Progenitor cell of endocrine pancreas (in vitro differentiated cells): ENCODE measurements at regions not wholly inside any gene's neighbourhood (a gene's known extent, or its start where the extent isn't known, plus 50 kb on each side); places are given as distances from the start of the nearest gene placed in this dataset.

Experiments used
- DNase-seq: peaks from one replicate; pipeline ENCODE4 v3.0.0; 2021; ENCODE audit warnings: low spot score; ENCODE audit not compliant: unreplicated experiment
- H3K27ac Mint-ChIP-seq: 2 replicates; pipeline ENCODE4 v1.8.0; 2021; ENCODE audit warnings: mild to moderate bottlenecking, moderate library complexity, mixed read lengths
- H3K27me3 Mint-ChIP-seq: 2 replicates; pipeline ENCODE4 v1.8.0; 2021; ENCODE audit warnings: mixed read lengths
- H3K36me3 Mint-ChIP-seq: 2 replicates; pipeline ENCODE4 v1.8.0; 2022; ENCODE audit warnings: mixed read lengths; ENCODE audit not compliant: insufficient read depth
- H3K4me1 Mint-ChIP-seq: 2 replicates; pipeline ENCODE4 v1.8.0; 2021; ENCODE audit warnings: low read depth, mixed read lengths
- H3K4me3 Mint-ChIP-seq: 2 replicates; pipeline ENCODE4 v1.8.0; 2021; ENCODE audit warnings: low read depth, mild to moderate bottlenecking, moderate library complexity, mixed read lengths
- H3K9me3 Mint-ChIP-seq: 2 replicates; pipeline ENCODE4 v1.8.0; 2021; ENCODE audit warnings: low read depth, mixed read lengths
- CTCF ChIP-seq: fragments of 200-600 bp; sonication (generic); IDR thresholded peaks from one replicate; pipeline ENCODE4 v1.5.0; 2021; ENCODE audit warnings: antibody characterized with exemption, mild to moderate bottlenecking; ENCODE audit not compliant: unreplicated experiment

- no peak for DNase-seq
- no peak overlapping the region for H3K27ac Mint-ChIP-seq
- H3K4me3 Mint-ChIP-seq: no peak overlapping the region
- no peaks in the 10 kb centered on the region for H3K9me3 Mint-ChIP-seq
- H3K27me3 Mint-ChIP-seq: peaks cover 2% of the 10 kb centered on the region
- TF ChIP-seq CTCF: peak; percentile 69
- no peaks in the 10 kb centered on the region for H3K36me3 Mint-ChIP-seq
- H3K4me1 Mint-ChIP-seq: peaks cover 5% of the 10 kb centered on the region
Measured at GRCh38 chr5:114789773-114790402, 379.8 kb downstream of the TRIM36 start.

GRCh38 chr5:114782869-114783268 is 386.8 kb downstream of the TRIM36 start:
- no peak for TF ChIP-seq CTCF
- H3K9me3 Mint-ChIP-seq: no peaks in the 10 kb centered on the region
- H3K27me3 Mint-ChIP-seq: no peaks in the 10 kb centered on the region
- no peak for DNase-seq
- H3K27ac Mint-ChIP-seq: no peak overlapping the region
- H3K4me3 Mint-ChIP-seq: no peak overlapping the region
- H3K4me1 Mint-ChIP-seq: peaks cover 3% of the 10 kb centered on the region
- H3K36me3 Mint-ChIP-seq: no peaks in the 10 kb centered on the region

- no peak for DNase-seq
- H3K4me1 Mint-ChIP-seq: peaks cover 3% of the 10 kb centered on the region
- H3K9me3 Mint-ChIP-seq: no peaks in the 10 kb centered on the region
- H3K4me3 Mint-ChIP-seq: no peak overlapping the region
- H3K27me3 Mint-ChIP-seq: no peaks in the 10 kb centered on the region
- no peak overlapping the region for H3K27ac Mint-ChIP-seq
- no peak for TF ChIP-seq CTCF
- no peaks in the 10 kb centered on the region for H3K36me3 Mint-ChIP-seq
Measured at GRCh38 chr5:114782177-114782576, 387.5 kb downstream of the TRIM36 start.

GRCh38 chr5:114780290-114780689 is 389.4 kb downstream of the TRIM36 start:
- Mint-ChIP-seq H3K27me3 (no peaks in the 10 kb centered on the region), H3K36me3 (no peaks in the 10 kb centered on the region), H3K4me3 (no peak overlapping the region), H3K27ac (no peak overlapping the region), H3K4me1 (peaks cover 3% of the 10 kb centered on the region), H3K9me3 (no peaks in the 10 kb centered on the region)
- TF ChIP-seq CTCF: no peak
- DNase-seq: no peak

GRCh38 chr5:114744406-114744805 is 382.5 kb downstream of the KCNN2 start:
- TF ChIP-seq CTCF: no peak
- Mint-ChIP-seq H3K9me3 (no peaks in the 10 kb centered on the region), H3K27me3 (no peaks in the 10 kb centered on the region), H3K4me1 (no peaks in the 10 kb centered on the region), H3K27ac (no peak overlapping the region), H3K36me3 (no peaks in the 10 kb centered on the region), H3K4me3 (no peak overlapping the region)
- DNase-seq: no peak
